CD1c-positive myeloid dendritic cell (primary cell): ENCODE measurements at regions not wholly inside any gene's neighbourhood (a gene's known extent, or its start where the extent isn't known, plus 50 kb on each side); places are given as distances from the start of the nearest gene placed in this dataset.

ENCODE experiments used
- DNase-seq: peaks from one replicate; pipeline ENCODE4 v3.0.0-alpha.2; 2016; ENCODE audit errors: extremely low spot score

- DNase-seq: no peak
Observed at GRCh38 chr22:45094825-45095224, 68.9 kb upstream of the NUP50 start.

GRCh38 chr22:45096256-45096907 lies 67.3 kb upstream of the NUP50 start:
- peak; percentile 64 for DNase-seq

- DNase-seq: no peak
Observed at GRCh38 chr22:45097061-45097460, 66.7 kb upstream of the NUP50 start.

GRCh38 chr22:45098056-45098455 lies 65.7 kb upstream of the NUP50 start:
- DNase-seq: no peak

GRCh38 chr22:45099961-45100360 lies 63.8 kb upstream of the NUP50 start:
- no peak for DNase-seq

- peak; percentile 63 for DNase-seq
Observed at GRCh38 chr22:45101515-45102227, 62.1 kb upstream of the NUP50 start.

- DNase-seq: peak; percentile 12
Observed at GRCh38 chr22:45102896-45103420, 60.8 kb upstream of the NUP50 start.

- DNase-seq: no peak
Observed at GRCh38 chr22:45103756-45104155, 60.0 kb upstream of the NUP50 start.

- no peak for DNase-seq
Observed at GRCh38 chr22:45104313-45104712, 59.4 kb upstream of the NUP50 start.

- DNase-seq: no peak
Observed at GRCh38 chr22:45105281-45105702, 58.4 kb upstream of the NUP50 start.

GRCh38 chr22:45107671-45108070 lies 56.1 kb upstream of the NUP50 start:
- no peak for DNase-seq

- no peak for DNase-seq
Observed at GRCh38 chr22:45112136-45112879, 51.4 kb upstream of the NUP50 start.
